RWPE2 (cell line): ENCODE measurements at regions not wholly inside any gene's neighbourhood (a gene's known extent, or its start where the extent isn't known, plus 50 kb on each side); places are given as distances from the start of the nearest gene placed in this dataset.

Experiments
- ATAC-seq: fragments of 200-7000 bp; cut with Tn5 transposase; 3 replicates; pipeline ENCODE4 v1.9.1; 2021; ENCODE audit warnings: low read depth
- DNase-seq: peaks from one replicate; pipeline ENCODE4 v3.0.0-alpha.2; 2020; ENCODE audit warnings: low spot score
- H3K27ac ChIP-seq: fragments of 450-650 bp; 2 replicates; pipeline ENCODE4 v1.5.1; 2017; ENCODE audit warnings: mild to moderate bottlenecking; ENCODE audit not compliant: poor library complexity, severe bottlenecking
- H3K27me3 ChIP-seq: fragments of 250-450 bp; sonication (Bioruptor Pico); 2 replicates; pipeline ENCODE4 v1.5.1; 2021; ENCODE audit warnings: mild to moderate bottlenecking, moderate library complexity; ENCODE audit not compliant: insufficient read depth, poor library complexity, severe bottlenecking
- H3K36me3 ChIP-seq: fragments of 250-450 bp; sonication (Bioruptor Pico); 2 replicates; pipeline ENCODE4 v1.5.1; 2020; ENCODE audit warnings: low read depth, mild to moderate bottlenecking, moderate library complexity
- H3K4me1 ChIP-seq: fragments of 250-450 bp; sonication (Bioruptor Pico); 2 replicates; pipeline ENCODE4 v1.5.1; 2021; ENCODE audit warnings: mild to moderate bottlenecking, moderate library complexity; ENCODE audit not compliant: insufficient read depth, poor library complexity, severe bottlenecking
- H3K4me3 ChIP-seq: fragments of 250-450 bp; sonication (Bioruptor Pico); 2 replicates; pipeline ENCODE4 v1.5.1; 2021; ENCODE audit warnings: mild to moderate bottlenecking, moderate library complexity; ENCODE audit not compliant: severe bottlenecking
- H3K9me3 ChIP-seq: fragments of 250-450 bp; sonication (Bioruptor Pico); 2 replicates; pipeline ENCODE4 v1.5.1; 2021; ENCODE audit warnings: mild to moderate bottlenecking, moderate library complexity; ENCODE audit not compliant: severe bottlenecking
- CTCF ChIP-seq: fragments of 450-650 bp; IDR thresholded peaks from one replicate; pipeline ENCODE4 v1.5.1; 2017; ENCODE audit warnings: mild to moderate bottlenecking, moderate library complexity; ENCODE audit not compliant: poor library complexity, severe bottlenecking

GRCh38 chr1:184141361-184141880 is 89.9 kb downstream of the TSEN15 start:
- Histone ChIP-seq H3K27me3 (no peaks in the 10 kb centered on the region), H3K9me3 (no peaks in the 10 kb centered on the region), H3K36me3 (no peaks in the 10 kb centered on the region), H3K4me3 (no peak overlapping the region), H3K27ac (no peak overlapping the region), H3K4me1 (no peaks in the 10 kb centered on the region)
- DNase-seq = no peak
- no peak for TF ChIP-seq CTCF
- ATAC-seq = no peak

GRCh38 chr1:184143449-184143848 is 91.9 kb downstream of the TSEN15 start:
- H3K27ac ChIP-seq = no peak overlapping the region
- no peak for TF ChIP-seq CTCF
- H3K27me3 ChIP-seq = no peaks in the 10 kb centered on the region
- no peaks in the 10 kb centered on the region for H3K9me3 ChIP-seq
- DNase-seq (no peak), ATAC-seq (no peak)
- H3K36me3 ChIP-seq = no peaks in the 10 kb centered on the region
- H3K4me1 ChIP-seq = no peaks in the 10 kb centered on the region
- no peak overlapping the region for H3K4me3 ChIP-seq

GRCh38 chr1:184145083-184145482 is 93.6 kb downstream of the TSEN15 start:
- Histone ChIP-seq H3K36me3 (no peaks in the 10 kb centered on the region), H3K4me1 (no peaks in the 10 kb centered on the region), H3K9me3 (no peaks in the 10 kb centered on the region), H3K4me3 (no peak overlapping the region), H3K27me3 (no peaks in the 10 kb centered on the region), H3K27ac (no peak overlapping the region)
- TF ChIP-seq CTCF = no peak
- DNase-seq (no peak), ATAC-seq (no peak)

- H3K27me3 ChIP-seq = no peaks in the 10 kb centered on the region
- ATAC-seq (no peak), DNase-seq (no peak)
- TF ChIP-seq CTCF = no peak
- no peaks in the 10 kb centered on the region for H3K9me3 ChIP-seq
- H3K4me1 ChIP-seq = no peaks in the 10 kb centered on the region
- H3K4me3 ChIP-seq = no peak overlapping the region
- no peaks in the 10 kb centered on the region for H3K36me3 ChIP-seq
- H3K27ac ChIP-seq = no peak overlapping the region
These were observed 94.7 kb downstream of the TSEN15 start for GRCh38 chr1:184146202-184146601.

- Histone ChIP-seq H3K27me3 (no peaks in the 10 kb centered on the region), H3K4me3 (no peak overlapping the region), H3K27ac (no peak overlapping the region), H3K9me3 (no peaks in the 10 kb centered on the region), H3K36me3 (no peaks in the 10 kb centered on the region), H3K4me1 (no peaks in the 10 kb centered on the region)
- ATAC-seq = no peak
- TF ChIP-seq CTCF = no peak
- no peak for DNase-seq
These were observed 99.4 kb downstream of the TSEN15 start for GRCh38 chr1:184150776-184151531.
